PC-9 (cell line): ENCODE measurements at regions not wholly inside any gene's neighbourhood (a gene's known extent, or its start where the extent isn't known, plus 50 kb on each side); places are given as distances from the start of the nearest gene placed in this dataset.

Experiments used
- BruUV-seq: library from RNA; stranded (reverse); fragments of 400-500 nt; replicated peaks from 2 replicates; lab custom pipeline; 2021; lab: Mats Ljungman, UMichigan
- CTCF ChIA-PET: fragments of 300-600 bp; sonication (Branson Sonifier 250); formaldehyde crosslinking; loops from one replicate; lab custom pipeline; 2022; ENCODE audit warnings: antibody characterized with exemption; lab: Charles Lee
- POLR2A ChIA-PET: fragments of 300-600 bp; sonication (Branson Sonifier 250); formaldehyde crosslinking; loops from one replicate; lab custom pipeline; 2022; ENCODE audit warnings: antibody characterized with exemption; ENCODE audit not compliant: unreplicated experiment; lab: Charles Lee
- DNase-seq, 2 experiments: peaks; one replicate each; pipeline versions ENCODE4 v3.0.0 to v3.0.0-alpha.2; 2015 to 2022; ENCODE audit warnings: mixed read lengths in 1 of 2
- H2AFZ ChIP-seq: fragments of 200-600 bp; sonication (generic); 2 replicates; pipeline ENCODE4 v1.8.1; 2017; ENCODE audit warnings: antibody characterized with exemption
- H3F3A ChIP-seq: fragments of 200-600 bp; sonication (generic); 2 replicates; pipeline ENCODE4 v1.8.1; 2017; ENCODE audit warnings: antibody characterized with exemption, mild to moderate bottlenecking, low read depth; ENCODE audit not compliant: insufficient read depth
- H3K27ac ChIP-seq: fragments of 200-600 bp; sonication (generic); 2 replicates; pipeline ENCODE4 v1.6.1; 2016; ENCODE audit warnings: mixed run types
- H3K27me3 ChIP-seq: fragments of 200-600 bp; sonication (generic); 2 replicates; pipeline ENCODE4 v1.6.1; 2016; ENCODE audit warnings: low read depth, mixed run types; ENCODE audit not compliant: insufficient read depth
- H3K36me3 ChIP-seq: fragments of 200-600 bp; sonication (generic); 2 replicates; pipeline ENCODE4 v1.6.1; 2016; ENCODE audit warnings: low read depth, mixed run types
- H3K4me1 ChIP-seq: fragments of 200-600 bp; sonication (generic); replicated peaks from 2 replicates; pipeline ENCODE4 v1.6.1; 2016; ENCODE audit warnings: mixed run types; ENCODE audit not compliant: insufficient read depth
- H3K4me2 ChIP-seq: fragments of 200-600 bp; sonication (generic); 2 replicates; pipeline ENCODE4 v1.6.1; 2017; ENCODE audit warnings: mixed run types
- H3K4me3 ChIP-seq: fragments of 200-600 bp; sonication (generic); 2 replicates; pipeline ENCODE4 v1.6.1; 2016; ENCODE audit warnings: mixed run types
- H3K79me2 ChIP-seq: fragments of 200-600 bp; sonication (generic); 2 replicates; pipeline ENCODE4 v1.6.1; 2017; ENCODE audit warnings: low read depth, mixed run types
- H3K9me2 ChIP-seq: fragments of 200-600 bp; sonication (generic); 2 replicates; pipeline ENCODE4 v1.8.1; 2017; ENCODE audit warnings: mild to moderate bottlenecking; ENCODE audit not compliant: insufficient read depth
- H3K9me3 ChIP-seq: fragments of 200-600 bp; sonication (generic); 2 replicates; pipeline ENCODE4 v1.8.1; 2016; ENCODE audit warnings: low read depth; ENCODE audit not compliant: insufficient read depth
- H4K20me1 ChIP-seq: fragments of 200-600 bp; sonication (generic); 2 replicates; pipeline ENCODE4 v1.8.1; 2017; ENCODE audit not compliant: insufficient read depth
- CTCF ChIP-seq: fragments of 200-600 bp; sonication (generic); conservative IDR thresholded peaks from 2 replicates; pipeline ENCODE4 v1.6.1; 2017; ENCODE audit warnings: mixed run types, antibody characterized with exemption, mild to moderate bottlenecking, moderate library complexity
- EZH2 ChIP-seq: fragments of 200-600 bp; sonication (generic); IDR thresholded peaks from 2 replicates; pipeline ENCODE4 v1.8.0; 2017; ENCODE audit warnings: antibody characterized with exemption, low read depth
- intact Hi-C: fragments of 100-400 bp; cut with micrococcal nuclease; formaldehyde crosslinking; loops from one replicate; pipeline ENCODE4 v1.10.0; 2022; ENCODE audit not compliant: unreplicated experiment

- no peaks in the 10 kb centered on the region for H3F3A ChIP-seq
- no peaks in the 10 kb centered on the region for H3K79me2 ChIP-seq
- H4K20me1 ChIP-seq = no peaks in the 10 kb centered on the region
- ChIA-PET POLR2A (no interaction called here), CTCF (no interaction called here)
- no peaks in the 10 kb centered on the region for H3K9me2 ChIP-seq
- no peak overlapping the region for H3K4me2 ChIP-seq
- H3K9me3 ChIP-seq = no peaks in the 10 kb centered on the region
- no peak overlapping the region for H2AFZ ChIP-seq
- no peak for DNase-seq
- H3K27ac ChIP-seq = no peak overlapping the region
- BruUV-seq = no TSS peak
- H3K4me3 ChIP-seq = no peak overlapping the region
- no peak for TF ChIP-seq EZH2
- TF ChIP-seq CTCF = no peak
- no peaks in the 10 kb centered on the region for H3K36me3 ChIP-seq
- no peaks in the 10 kb centered on the region for H3K27me3 ChIP-seq
- peaks cover 11% of the 10 kb centered on the region for H3K4me1 ChIP-seq
- intact Hi-C loops = no loop called here
Observed at GRCh38 chr6:7675353-7675945, 50.5 kb upstream of the BMP6 start.
